Neural cell (in vitro differentiated cells): ENCODE measurements at regions not wholly inside any gene's neighbourhood (a gene's known extent, or its start where the extent isn't known, plus 50 kb on each side); places are given as distances from the start of the nearest gene placed in this dataset.

Source experiments
- EP300 ChIP-seq: fragments of 450-650 bp; conservative IDR thresholded peaks from 2 replicates; pipeline ENCODE4 v1.6.1; 2014; ENCODE audit warnings: antibody characterized with exemption, mild to moderate bottlenecking, moderate library complexity; ENCODE audit not compliant: poor library complexity, severe bottlenecking
- EZH2 ChIP-seq: fragments of 200-600, 300-800 bp; shearing (Covaris generic), sonication (generic); IDR thresholded peaks from 2 replicates; pipeline ENCODE4 v1.6.1; 2014; ENCODE audit warnings: antibody characterized with exemption, low read length, borderline replicate concordance, mild to moderate bottlenecking; ENCODE audit not compliant: insufficient read depth, poor library complexity, severe bottlenecking
- POLR2AphosphoS5 ChIP-seq: IDR thresholded peaks from 2 replicates; pipeline ENCODE4 v1.6.1; 2012
- SMC3 ChIP-seq: fragments of 450-650 bp; conservative IDR thresholded peaks from 2 replicates; pipeline ENCODE4 v1.6.1; 2014; ENCODE audit warnings: antibody characterized with exemption, mild to moderate bottlenecking, moderate library complexity; ENCODE audit not compliant: poor library complexity
- TAF1 ChIP-seq: IDR thresholded peaks from 2 replicates; pipeline ENCODE4 v1.6.1; 2012; ENCODE audit warnings: low read depth
- TF ChIP-seq, protein P1 (sequence below): fragments of 450-650 bp; IDR thresholded peaks from 2 replicates; pipeline ENCODE4 v1.5.1; 2014; ENCODE audit warnings: antibody characterized with exemption, mild to moderate bottlenecking, moderate library complexity; ENCODE audit not compliant: poor library complexity, severe bottlenecking

DNA sequence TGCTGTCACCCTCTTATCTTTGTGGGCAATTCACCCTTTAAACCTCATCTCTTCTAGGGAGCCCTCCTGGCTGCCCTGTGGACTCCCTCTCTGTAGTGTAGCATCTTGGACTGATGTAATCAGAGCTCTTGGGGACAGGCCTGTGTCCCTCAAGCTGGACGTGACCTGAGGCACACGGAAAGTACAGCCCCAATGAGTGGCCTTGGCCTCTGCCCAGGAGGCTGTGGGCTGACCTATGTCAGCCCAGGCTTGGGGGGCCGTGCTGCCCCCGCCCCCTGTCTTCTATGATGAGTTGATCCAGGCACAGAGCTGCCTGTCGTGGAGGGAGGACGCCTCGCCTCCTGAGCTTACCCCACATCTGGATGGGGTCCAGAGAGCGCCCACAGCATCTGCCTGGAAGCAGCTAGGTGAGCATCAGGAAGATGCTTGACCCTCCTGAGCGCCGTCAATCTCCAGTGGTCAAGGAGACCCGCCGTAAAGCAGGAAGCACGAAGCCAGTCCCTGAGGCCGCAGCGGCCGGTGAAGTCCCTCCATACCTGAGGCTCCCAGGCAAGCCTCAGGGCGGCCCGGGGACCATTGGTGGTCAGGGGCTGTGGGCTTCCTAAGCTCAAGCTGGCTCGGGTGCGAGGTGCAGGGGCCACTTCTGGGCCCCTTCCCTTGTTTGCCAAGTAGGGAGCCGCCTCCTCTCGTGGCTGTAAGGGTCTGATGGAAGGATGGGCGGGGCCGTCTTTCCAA lies 1136.9 kb downstream of the BRD1 start:
- TF ChIP-seq EZH2 (no peak), TAF1 (no peak), EP300 (no peak), SMC3 (no peak), POLR2AphosphoS5 (no peak)
- TF ChIP-seq, protein P1, sequence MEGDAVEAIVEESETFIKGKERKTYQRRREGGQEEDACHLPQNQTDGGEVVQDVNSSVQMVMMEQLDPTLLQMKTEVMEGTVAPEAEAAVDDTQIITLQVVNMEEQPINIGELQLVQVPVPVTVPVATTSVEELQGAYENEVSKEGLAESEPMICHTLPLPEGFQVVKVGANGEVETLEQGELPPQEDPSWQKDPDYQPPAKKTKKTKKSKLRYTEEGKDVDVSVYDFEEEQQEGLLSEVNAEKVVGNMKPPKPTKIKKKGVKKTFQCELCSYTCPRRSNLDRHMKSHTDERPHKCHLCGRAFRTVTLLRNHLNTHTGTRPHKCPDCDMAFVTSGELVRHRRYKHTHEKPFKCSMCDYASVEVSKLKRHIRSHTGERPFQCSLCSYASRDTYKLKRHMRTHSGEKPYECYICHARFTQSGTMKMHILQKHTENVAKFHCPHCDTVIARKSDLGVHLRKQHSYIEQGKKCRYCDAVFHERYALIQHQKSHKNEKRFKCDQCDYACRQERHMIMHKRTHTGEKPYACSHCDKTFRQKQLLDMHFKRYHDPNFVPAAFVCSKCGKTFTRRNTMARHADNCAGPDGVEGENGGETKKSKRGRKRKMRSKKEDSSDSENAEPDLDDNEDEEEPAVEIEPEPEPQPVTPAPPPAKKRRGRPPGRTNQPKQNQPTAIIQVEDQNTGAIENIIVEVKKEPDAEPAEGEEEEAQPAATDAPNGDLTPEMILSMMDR, result no peak
